Caco-2 (cell line): ENCODE measurements at regions not wholly inside any gene's neighbourhood (a gene's known extent, or its start where the extent isn't known, plus 50 kb on each side); places are given as distances from the start of the nearest gene placed in this dataset.

Experiments used
- BruUV-seq: library from RNA; stranded (reverse); fragments of 400-500 nt; replicated peaks from 2 replicates; lab custom pipeline; 2021; lab: Mats Ljungman, UMichigan
- CTCF ChIA-PET: fragments of 300-600 bp; sonication (Branson Sonifier 250); formaldehyde crosslinking; loops from one replicate; lab custom pipeline; 2022; ENCODE audit warnings: antibody characterized with exemption; lab: Charles Lee
- POLR2A ChIA-PET: fragments of 300-600 bp; sonication (Branson Sonifier 250); formaldehyde crosslinking; loops from one replicate; lab custom pipeline; 2022; ENCODE audit warnings: antibody characterized with exemption; lab: Charles Lee
- DNase-seq, 2 experiments: peaks; one replicate each; pipeline versions ENCODE4 v3.0.0 to v3.0.0-alpha.2; 2020 to 2022
- H3K27me3 ChIP-seq: replicated peaks from 2 replicates; pipeline ENCODE4 v1.6.0; 2011; ENCODE audit warnings: low read length; ENCODE audit not compliant: control insufficient read depth, insufficient read depth
- H3K36me3 ChIP-seq: 2 replicates; pipeline ENCODE4 v1.5.1; 2011; ENCODE audit warnings: low read length; ENCODE audit not compliant: control insufficient read depth, insufficient read depth
- H3K4me1 ChIP-seq: fragments of 250-450 bp; sonication (Bioruptor Pico); 2 replicates; pipeline ENCODE4 v1.5.1; 2020; ENCODE audit warnings: mild to moderate bottlenecking
- H3K4me3 ChIP-seq: 2 replicates; pipeline ENCODE4 v1.5.1; 2011; ENCODE audit warnings: low read depth, mild to moderate bottlenecking, control low read depth, low read length
- H3K9me3 ChIP-seq: fragments of 250-450 bp; sonication (Bioruptor Pico); 2 replicates; pipeline ENCODE4 v1.5.1; 2020; ENCODE audit warnings: mild to moderate bottlenecking, moderate library complexity
- H3K27ac Mint-ChIP-seq: one replicate; pipeline ENCODE4 v1.8.0; 2022; ENCODE audit warnings: mixed read lengths; ENCODE audit not compliant: unreplicated experiment
- H3K27me3 Mint-ChIP-seq: one replicate; pipeline ENCODE4 v1.8.0; 2022; ENCODE audit warnings: mixed read lengths; ENCODE audit not compliant: insufficient read depth, unreplicated experiment
- H3K36me3 Mint-ChIP-seq: one replicate; pipeline ENCODE4 v1.8.0; 2022; ENCODE audit warnings: mild to moderate bottlenecking, mixed read lengths; ENCODE audit not compliant: insufficient read depth, unreplicated experiment
- H3K4me1 Mint-ChIP-seq: one replicate; pipeline ENCODE4 v1.8.0; 2022; ENCODE audit warnings: low read depth, mixed read lengths; ENCODE audit not compliant: unreplicated experiment
- H3K4me3 Mint-ChIP-seq: one replicate; pipeline ENCODE4 v1.8.0; 2022; ENCODE audit warnings: mild to moderate bottlenecking, moderate library complexity, mixed read lengths; ENCODE audit not compliant: unreplicated experiment
- H3K9me3 Mint-ChIP-seq: one replicate; pipeline ENCODE4 v1.8.0; 2022; ENCODE audit warnings: mixed read lengths; ENCODE audit not compliant: unreplicated experiment
- CTCF ChIP-seq, 2 experiments: fragments of 200-600 bp in 1 of 2; IDR thresholded peaks; 1 replicate in 1 of 2; 2 replicates in 1 of 2; pipeline versions ENCODE4 v1.5.1 to v1.8.0; 2011 to 2022; ENCODE audit warnings: antibody characterized with exemption in 1 of 2, control low read depth in 1 of 2, inconsistent platforms in 1 of 2, low read depth in 1 of 2, low read length in 1 of 2, mild to moderate bottlenecking in 1 of 2, moderate library complexity in 1 of 2; ENCODE audit not compliant: insufficient read depth in 1 of 2, severe bottlenecking in 1 of 2, unreplicated experiment in 1 of 2
- intact Hi-C: fragments of 100-400 bp; cut with micrococcal nuclease; formaldehyde crosslinking; loops from one replicate; pipeline ENCODE4 v1.10.0; 2022; ENCODE audit not compliant: unreplicated experiment

- no TSS peak for BruUV-seq
- no peak overlapping the region for H3K4me3 ChIP-seq
- no peaks in the 10 kb centered on the region for H3K4me1 Mint-ChIP-seq
- H3K4me3 Mint-ChIP-seq = no peak overlapping the region
- TF ChIP-seq CTCF (IDR thresholded peaks at IDR 0.05; ENCODE audit: insufficient read depth in 1 of 2, low read depth in 1 of 2, low read length in 1 of 2, severe bottlenecking in 1 of 2, unreplicated experiment in 1 of 2) = no peak
- no peaks in the 10 kb centered on the region for H3K9me3 ChIP-seq
- H3K9me3 Mint-ChIP-seq = no peaks in the 10 kb centered on the region
- ChIA-PET POLR2A (no interaction called here), CTCF (no interaction called here)
- H3K36me3 ChIP-seq = no peaks in the 10 kb centered on the region
- intact Hi-C loops = no loop called here
- no peaks in the 10 kb centered on the region for H3K4me1 ChIP-seq
- no peak overlapping the region for H3K27ac Mint-ChIP-seq
- DNase-seq = no peak
- no peaks in the 10 kb centered on the region for H3K36me3 Mint-ChIP-seq
- H3K27me3 Mint-ChIP-seq = peaks cover 19% of the 10 kb centered on the region
- H3K27me3 ChIP-seq = no peaks in the 10 kb centered on the region
Measured at GRCh38 chr13:78777976-78778375, 119.0 kb upstream of the OBI1 start.

- DNase-seq = no peak
- H3K4me1 ChIP-seq = no peaks in the 10 kb centered on the region
- POLR2A ChIA-PET = no interaction called here
- H3K36me3 Mint-ChIP-seq = no peaks in the 10 kb centered on the region
- H3K4me3 ChIP-seq = no peak overlapping the region
- H3K27ac Mint-ChIP-seq = no peak overlapping the region
- H3K36me3 ChIP-seq = no peaks in the 10 kb centered on the region
- TF ChIP-seq CTCF (IDR thresholded peaks at IDR 0.05; ENCODE audit: insufficient read depth in 1 of 2, low read depth in 1 of 2, low read length in 1 of 2, severe bottlenecking in 1 of 2, unreplicated experiment in 1 of 2) = no peak
- H3K4me3 Mint-ChIP-seq = no peak overlapping the region
- BruUV-seq = no TSS peak
- H3K27me3 Mint-ChIP-seq = peaks cover 19% of the 10 kb centered on the region
- no peaks in the 10 kb centered on the region for H3K9me3 Mint-ChIP-seq
- no peaks in the 10 kb centered on the region for H3K27me3 ChIP-seq
- intact Hi-C loops = no loop called here
- no peaks in the 10 kb centered on the region for H3K9me3 ChIP-seq
- CTCF ChIA-PET = no interaction called here
- H3K4me1 Mint-ChIP-seq = no peaks in the 10 kb centered on the region
Measured at GRCh38 chr13:78777396-78777795, 118.4 kb upstream of the OBI1 start.

- H3K4me3 ChIP-seq = no peak overlapping the region
- H3K36me3 ChIP-seq = no peaks in the 10 kb centered on the region
- DNase-seq = no peak
- TF ChIP-seq CTCF (IDR thresholded peaks at IDR 0.05; ENCODE audit: insufficient read depth in 1 of 2, low read depth in 1 of 2, low read length in 1 of 2, severe bottlenecking in 1 of 2, unreplicated experiment in 1 of 2) = no peak
- no peaks in the 10 kb centered on the region for H3K4me1 ChIP-seq
- no peaks in the 10 kb centered on the region for H3K27me3 ChIP-seq
- Mint-ChIP-seq H3K4me3 (no peak overlapping the region), H3K36me3 (no peaks in the 10 kb centered on the region), H3K27me3 (peaks cover 11% of the 10 kb centered on the region), H3K27ac (no peak overlapping the region), H3K4me1 (no peaks in the 10 kb centered on the region), H3K9me3 (no peaks in the 10 kb centered on the region)
- BruUV-seq = no TSS peak
- no peaks in the 10 kb centered on the region for H3K9me3 ChIP-seq
- POLR2A ChIA-PET = no interaction called here
- intact Hi-C loops = no loop called here
- CTCF ChIA-PET = no interaction called here
Measured at GRCh38 chr13:78772933-78773332, 114.0 kb upstream of the OBI1 start.
